GM06990 (cell line): ENCODE measurements at regions not wholly inside any gene's neighbourhood (a gene's known extent, or its start where the extent isn't known, plus 50 kb on each side); places are given as distances from the start of the nearest gene placed in this dataset.
"Not testable (repeated sequence)": the region's sequence is repeated elsewhere in the genome, so short reads cannot be mapped to it uniquely, and the experiment has no call there.

Experiments
- DNase-seq: peaks from one replicate; pipeline ENCODE4 v3.0.0-alpha.2; 2011; ENCODE audit not compliant: insufficient read length; ENCODE audit errors: extremely low read depth
- H3K27me3 ChIP-seq: replicated peaks from 2 replicates; pipeline ENCODE4 v1.6.0; 2011; ENCODE audit warnings: low read length; ENCODE audit not compliant: control insufficient read depth, insufficient read depth
- H3K36me3 ChIP-seq: 2 replicates; pipeline ENCODE4 v1.5.1; 2011; ENCODE audit warnings: low read length; ENCODE audit not compliant: control insufficient read depth, insufficient read depth
- H3K4me3 ChIP-seq: replicated peaks from 2 replicates; pipeline ENCODE4 v1.5.1; 2011; ENCODE audit warnings: low read depth, mild to moderate bottlenecking, control low read depth, low read length
- TF ChIP-seq, protein P1 (sequence below): IDR thresholded peaks from 2 replicates; pipeline ENCODE4 v1.5.1; 2011; ENCODE audit warnings: low read length, control low read depth, mild to moderate bottlenecking, inconsistent platforms; ENCODE audit not compliant: insufficient read depth, poor library complexity, severe bottlenecking

DNA sequence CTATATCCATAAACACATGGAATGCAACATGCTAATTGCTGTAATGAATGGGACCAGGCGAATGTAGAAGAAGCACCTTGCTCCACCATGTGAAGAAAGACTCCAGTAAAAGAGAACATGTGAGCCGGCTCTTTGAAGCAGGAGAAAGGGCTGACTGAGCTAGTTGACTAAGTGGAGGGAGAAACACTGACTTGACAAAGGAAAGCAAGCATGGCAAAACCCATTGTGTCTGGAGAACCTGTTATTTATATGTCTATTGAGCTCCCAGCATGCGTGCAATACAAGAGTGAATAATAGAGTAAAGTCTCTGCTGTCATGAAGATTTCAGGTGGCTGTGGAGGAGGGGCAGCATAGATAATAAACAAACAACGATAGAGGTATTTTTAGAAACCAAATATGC, 559.9 kb downstream of the RAB28 start:
- Histone ChIP-seq H3K27me3 (no peaks in the 10 kb centered on the region), H3K36me3 (no peaks in the 10 kb centered on the region), H3K4me3 (no peak overlapping the region)
- TF ChIP-seq, protein P1, sequence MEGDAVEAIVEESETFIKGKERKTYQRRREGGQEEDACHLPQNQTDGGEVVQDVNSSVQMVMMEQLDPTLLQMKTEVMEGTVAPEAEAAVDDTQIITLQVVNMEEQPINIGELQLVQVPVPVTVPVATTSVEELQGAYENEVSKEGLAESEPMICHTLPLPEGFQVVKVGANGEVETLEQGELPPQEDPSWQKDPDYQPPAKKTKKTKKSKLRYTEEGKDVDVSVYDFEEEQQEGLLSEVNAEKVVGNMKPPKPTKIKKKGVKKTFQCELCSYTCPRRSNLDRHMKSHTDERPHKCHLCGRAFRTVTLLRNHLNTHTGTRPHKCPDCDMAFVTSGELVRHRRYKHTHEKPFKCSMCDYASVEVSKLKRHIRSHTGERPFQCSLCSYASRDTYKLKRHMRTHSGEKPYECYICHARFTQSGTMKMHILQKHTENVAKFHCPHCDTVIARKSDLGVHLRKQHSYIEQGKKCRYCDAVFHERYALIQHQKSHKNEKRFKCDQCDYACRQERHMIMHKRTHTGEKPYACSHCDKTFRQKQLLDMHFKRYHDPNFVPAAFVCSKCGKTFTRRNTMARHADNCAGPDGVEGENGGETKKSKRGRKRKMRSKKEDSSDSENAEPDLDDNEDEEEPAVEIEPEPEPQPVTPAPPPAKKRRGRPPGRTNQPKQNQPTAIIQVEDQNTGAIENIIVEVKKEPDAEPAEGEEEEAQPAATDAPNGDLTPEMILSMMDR = no peak
- DNase-seq = no peak

DNA sequence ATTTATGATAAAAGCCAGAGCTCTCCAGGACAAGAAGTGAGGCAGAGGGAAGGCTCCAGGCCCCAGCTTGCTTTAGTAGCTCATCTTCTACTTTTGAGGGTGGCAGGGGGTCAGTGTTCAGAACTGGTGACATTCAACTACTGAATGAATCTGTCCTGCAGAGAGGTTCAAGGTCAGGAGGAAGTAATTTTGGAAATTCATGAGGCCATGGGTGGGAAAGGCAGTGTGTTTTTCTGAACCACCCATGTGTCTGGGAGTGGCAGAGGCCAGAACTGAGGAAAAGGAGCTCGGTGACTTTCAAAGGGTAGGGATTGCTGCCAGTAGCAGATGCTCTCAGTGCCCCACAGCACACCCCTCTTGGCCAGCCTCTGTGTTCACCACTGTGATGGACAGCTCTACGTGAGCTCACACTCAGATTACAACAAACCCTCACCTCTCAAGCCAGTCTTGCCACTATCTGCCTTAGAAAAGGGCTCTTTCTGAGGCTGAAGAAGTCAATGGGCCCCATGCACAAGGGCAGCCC, 571.2 kb downstream of the RAB28 start:
- TF ChIP-seq, protein P1 = no peak
- Histone ChIP-seq H3K4me3 (no peak overlapping the region), H3K36me3 (no peaks in the 10 kb centered on the region), H3K27me3 (no peaks in the 10 kb centered on the region)
- DNase-seq = no peak

DNA sequence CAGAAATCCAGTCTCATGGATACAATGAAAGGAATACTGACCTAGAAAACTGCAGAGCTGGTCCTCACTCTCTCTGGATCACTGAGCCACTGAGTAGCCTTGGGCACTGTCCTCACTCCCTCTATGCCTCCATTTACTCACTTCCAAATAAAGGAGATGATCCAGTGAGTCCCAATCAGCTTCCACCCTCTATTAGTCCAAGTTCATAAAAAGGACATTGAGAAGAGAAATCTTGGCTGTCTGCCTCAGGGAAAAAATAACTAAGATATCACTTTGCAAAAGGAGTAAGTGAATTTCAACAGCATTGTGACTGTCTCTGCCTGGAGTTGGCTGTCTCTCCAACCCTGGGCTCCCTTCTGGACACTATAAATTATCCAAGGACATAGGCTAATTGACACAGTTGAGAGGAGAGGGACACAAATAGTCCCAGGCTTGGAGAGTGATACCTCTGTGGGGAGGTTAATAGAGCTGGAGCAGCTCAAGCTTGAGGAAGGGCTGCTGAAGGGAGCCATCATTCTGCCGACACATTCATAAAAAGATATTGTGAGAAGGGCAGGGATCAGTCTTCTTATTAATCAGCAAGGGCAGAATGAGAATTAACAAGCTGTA, 572.3 kb downstream of the RAB28 start:
- DNase-seq = no peak
- Histone ChIP-seq H3K27me3 (no peaks in the 10 kb centered on the region), H3K4me3 (no peak overlapping the region), H3K36me3 (no peaks in the 10 kb centered on the region)
- TF ChIP-seq, protein P1 = no peak

DNA sequence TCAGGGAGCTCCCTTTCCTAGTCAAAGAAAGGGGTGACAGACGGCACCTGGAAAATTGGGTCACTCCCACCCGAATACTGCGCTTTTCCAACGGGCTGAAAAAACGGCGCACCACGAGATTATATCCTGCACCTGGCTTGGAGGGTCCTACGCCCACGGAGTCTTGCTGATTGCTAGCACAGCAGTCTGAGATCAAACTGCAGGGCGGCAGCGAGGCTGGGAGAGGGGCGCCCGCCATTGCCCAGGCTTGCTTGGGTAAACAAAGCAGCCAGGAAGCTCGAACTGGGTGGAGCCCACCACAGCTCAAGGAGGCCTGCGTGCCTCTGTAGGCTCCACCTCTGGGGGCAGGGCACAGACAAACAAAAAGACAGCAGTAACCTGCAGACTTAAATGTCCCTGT, 580.5 kb downstream of the RAB28 start:
- not testable (repeated sequence) for H3K36me3 ChIP-seq, H3K4me3 ChIP-seq, DNase-seq

DNA sequence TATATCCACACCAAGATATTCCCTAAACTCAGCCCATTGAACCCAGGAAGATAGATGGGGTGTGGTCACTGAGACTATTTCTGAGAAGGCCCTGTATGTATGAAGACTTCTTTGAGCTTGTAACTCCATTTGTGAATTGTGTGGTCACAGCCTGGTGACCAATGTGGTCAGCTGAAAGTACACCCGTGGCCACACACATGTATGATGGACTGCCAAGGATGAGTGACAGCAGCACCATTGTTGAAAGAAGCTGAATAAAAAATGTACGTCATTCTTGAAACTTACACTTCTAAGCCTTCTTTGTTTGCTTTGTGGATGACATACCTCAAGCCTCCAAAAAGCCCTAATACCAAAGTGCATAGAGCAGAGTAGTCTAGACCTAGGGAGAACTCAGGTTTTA, 581.4 kb downstream of the RAB28 start:
- Histone ChIP-seq H3K4me3 (no peak overlapping the region), H3K27me3 (no peaks in the 10 kb centered on the region), H3K36me3 (no peaks in the 10 kb centered on the region)
- no peak for DNase-seq
- TF ChIP-seq, protein P1 = no peak

More for the DNA sequence above, 580.5 kb downstream of the RAB28 start:
- H3K27me3 ChIP-seq = not testable (repeated sequence)

DNA sequence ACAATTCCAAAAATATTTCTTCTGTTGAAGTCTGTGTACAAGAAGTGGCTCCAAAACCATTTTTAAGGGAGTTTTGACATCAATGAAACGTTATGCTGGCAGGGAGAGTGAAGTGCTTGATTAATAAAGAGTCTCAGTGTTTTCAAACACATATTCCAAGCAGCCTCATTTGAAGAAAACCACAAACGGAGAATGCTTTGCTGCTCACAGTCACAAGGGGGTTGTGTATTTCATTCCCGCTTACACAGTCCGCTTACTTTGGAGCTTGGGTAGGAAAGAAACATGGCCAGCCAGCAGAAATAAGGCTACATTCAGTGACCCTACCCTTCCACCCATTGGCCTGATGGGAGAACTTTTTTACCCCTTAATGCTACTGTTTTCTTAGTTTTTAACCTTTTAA, 586.2 kb downstream of the RAB28 start:
- no peaks in the 10 kb centered on the region for H3K27me3 ChIP-seq
- TF ChIP-seq, protein P1 = no peak
- DNase-seq = no peak
- no peaks in the 10 kb centered on the region for H3K36me3 ChIP-seq
- no peak overlapping the region for H3K4me3 ChIP-seq
